Amniotic stem cell (primary cell): ENCODE measurements at regions not wholly inside any gene's neighbourhood (a gene's known extent, or its start where the extent isn't known, plus 50 kb on each side); places are given as distances from the start of the nearest gene placed in this dataset.
"Not testable (repeated sequence)": the region's sequence is repeated elsewhere in the genome, so short reads cannot be mapped to it uniquely, and the experiment has no call there.

Experiments
- DNase-seq: peaks from one replicate; lab custom pipeline; 2025; lab: John Stamatoyannopoulos, UW

- DNase-seq: no peak
These were observed 182.5 kb downstream of the BAMBI start for GRCh38 chr10:28859791-28860190.

GRCh38 chr10:28862219-28862618 is 184.9 kb downstream of the BAMBI start:
- no peak for DNase-seq

- DNase-seq: no peak
These were observed 192.4 kb downstream of the BAMBI start for GRCh38 chr10:28869606-28870201.

- DNase-seq: no peak
These were observed 194.3 kb downstream of the BAMBI start for GRCh38 chr10:28871665-28872064.

- no peak for DNase-seq
These were observed 195.4 kb downstream of the BAMBI start for GRCh38 chr10:28872587-28873165.

GRCh38 chr10:28873540-28873939 is 196.2 kb downstream of the BAMBI start:
- DNase-seq: no peak

GRCh38 chr10:28874210-28874609 is 196.9 kb downstream of the BAMBI start:
- DNase-seq: no peak

- peak; percentile 11 for DNase-seq
These were observed 198.3 kb downstream of the BAMBI start for GRCh38 chr10:28875549-28876081.

- no peak for DNase-seq
These were observed 201.1 kb downstream of the BAMBI start for GRCh38 chr10:28878236-28878970.

GRCh38 chr10:28879246-28879645 is 201.9 kb downstream of the BAMBI start:
- no peak for DNase-seq

- no peak for DNase-seq
These were observed 202.8 kb downstream of the BAMBI start for GRCh38 chr10:28879875-28880682.

- no peak for DNase-seq
These were observed 203.3 kb downstream of the BAMBI start for GRCh38 chr10:28880683-28880950.

GRCh38 chr10:28881171-28881882 is 204.0 kb downstream of the BAMBI start:
- DNase-seq: no peak

GRCh38 chr10:28883741-28884423 is 206.6 kb downstream of the BAMBI start:
- no peak for DNase-seq

- DNase-seq: no peak
These were observed 213.0 kb downstream of the BAMBI start for GRCh38 chr10:28890121-28890950.

- no peak for DNase-seq
These were observed 213.9 kb downstream of the BAMBI start for GRCh38 chr10:28891058-28891713.

GRCh38 chr10:28892818-28893547 is 215.7 kb downstream of the BAMBI start:
- DNase-seq: peak; percentile 58

GRCh38 chr10:28894146-28894545 is 216.8 kb downstream of the BAMBI start:
- DNase-seq: no peak

- DNase-seq: not testable (repeated sequence)
These were observed 218.3 kb downstream of the BAMBI start for GRCh38 chr10:28895671-28896070.
